Suprapubic skin (tissue), 3 donors: ENCODE measurements at regions not wholly inside any gene's neighbourhood (a gene's known extent, or its start where the extent isn't known, plus 50 kb on each side); places are given as distances from the start of the nearest gene placed in this dataset.

Source experiments
- EP300 ChIP-seq: sonication (generic); formaldehyde crosslinking; IDR thresholded peaks from one replicate; pipeline ENCODE4 v1.6.1; 2017; ENCODE audit warnings: antibody characterized with exemption
- TF ChIP-seq, protein P1 (sequence below), 2 donors: fragments of 200-600 bp in 1 of 2; fragments of 450-650 bp in 1 of 2; sonication (generic) in 1 of 2; IDR thresholded peaks; one replicate each; pipeline ENCODE4 v1.5.1; 2016 to 2019; ENCODE audit warnings: antibody characterized with exemption in 2 of 2, mild to moderate bottlenecking in 1 of 2, moderate library complexity in 1 of 2

DNA sequence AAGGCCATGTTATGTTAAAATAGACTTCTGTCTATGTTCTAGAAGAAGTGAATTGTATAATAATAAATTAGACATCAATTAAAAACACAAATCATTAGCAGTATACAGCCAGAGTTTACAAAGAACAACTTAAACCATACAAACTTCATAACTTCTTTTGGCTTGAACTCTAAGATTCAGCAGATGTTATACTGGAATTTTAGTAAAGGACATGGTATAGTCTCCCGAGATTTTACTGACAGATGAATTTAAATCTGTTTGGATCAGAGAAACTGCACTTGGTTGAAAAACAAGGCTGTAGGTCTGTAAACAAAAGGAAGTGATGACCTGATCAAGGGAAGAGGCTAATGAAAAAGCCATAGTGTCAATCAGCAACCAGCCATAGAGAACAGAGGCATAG lies 132.6 kb upstream of the TBX18 start:
- no peak for TF ChIP-seq EP300
- TF ChIP-seq, protein P1, sequence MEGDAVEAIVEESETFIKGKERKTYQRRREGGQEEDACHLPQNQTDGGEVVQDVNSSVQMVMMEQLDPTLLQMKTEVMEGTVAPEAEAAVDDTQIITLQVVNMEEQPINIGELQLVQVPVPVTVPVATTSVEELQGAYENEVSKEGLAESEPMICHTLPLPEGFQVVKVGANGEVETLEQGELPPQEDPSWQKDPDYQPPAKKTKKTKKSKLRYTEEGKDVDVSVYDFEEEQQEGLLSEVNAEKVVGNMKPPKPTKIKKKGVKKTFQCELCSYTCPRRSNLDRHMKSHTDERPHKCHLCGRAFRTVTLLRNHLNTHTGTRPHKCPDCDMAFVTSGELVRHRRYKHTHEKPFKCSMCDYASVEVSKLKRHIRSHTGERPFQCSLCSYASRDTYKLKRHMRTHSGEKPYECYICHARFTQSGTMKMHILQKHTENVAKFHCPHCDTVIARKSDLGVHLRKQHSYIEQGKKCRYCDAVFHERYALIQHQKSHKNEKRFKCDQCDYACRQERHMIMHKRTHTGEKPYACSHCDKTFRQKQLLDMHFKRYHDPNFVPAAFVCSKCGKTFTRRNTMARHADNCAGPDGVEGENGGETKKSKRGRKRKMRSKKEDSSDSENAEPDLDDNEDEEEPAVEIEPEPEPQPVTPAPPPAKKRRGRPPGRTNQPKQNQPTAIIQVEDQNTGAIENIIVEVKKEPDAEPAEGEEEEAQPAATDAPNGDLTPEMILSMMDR (IDR thresholded peaks at IDR 0.05), result no peak
